K562 (cell line): ENCODE measurements at regions not wholly inside any gene's neighbourhood (a gene's known extent, or its start where the extent isn't known, plus 50 kb on each side); places are given as distances from the start of the nearest gene placed in this dataset.

Experiments
- CTBP1 ChIP-seq: fragments of 450-650 bp; IDR thresholded peaks from 2 replicates; pipeline ENCODE4 v1.6.1; 2016; ENCODE audit warnings: borderline replicate concordance
- FOXM1 ChIP-seq, 2 experiments: fragments of 450-650 bp in 1 of 2; sonication (generic) in 1 of 2; formaldehyde crosslinking in 1 of 2; IDR thresholded peaks; 2 replicates each; pipeline versions ENCODE4 v1.6.1 to v1.9.0; 2017 to 2022; ENCODE audit warnings: low read depth in 2 of 2, mild to moderate bottlenecking in 2 of 2, missing genetic modification reagents in 1 of 2, moderate library complexity in 1 of 2
- FOXP4 ChIP-seq: sonication (generic); formaldehyde crosslinking; IDR thresholded peaks from 2 replicates; pipeline ENCODE4 v1.8.0; 2022; ENCODE audit warnings: mild to moderate bottlenecking, missing genetic modification reagents, borderline replicate concordance
- TFE3 ChIP-seq: fragments of 450-650 bp; formaldehyde crosslinking; IDR thresholded peaks from 2 replicates; pipeline ENCODE4 v1.4.0; 2020; ENCODE audit warnings: mild to moderate bottlenecking, mixed read lengths

- TF ChIP-seq FOXM1 (IDR thresholded peaks at IDR 0.05; ENCODE audit: low read depth): no peak
- no peak for TF ChIP-seq FOXM1 (CRISPR knock-in tag; IDR thresholded peaks at IDR 0.05; ENCODE audit: low read depth)
- TF ChIP-seq CTBP1: no peak
- TF ChIP-seq FOXP4 (CRISPR knock-in tag): no peak
- TF ChIP-seq TFE3 (CRISPR knock-in tag): no peak
Observed at GRCh38 chr2:145593991-145594614, 1074.2 kb upstream of the ZEB2 start.
